WTC11 (cell line): ENCODE measurements at regions not wholly inside any gene's neighbourhood (a gene's known extent, or its start where the extent isn't known, plus 50 kb on each side); places are given as distances from the start of the nearest gene placed in this dataset.

ENCODE experiments used
- CTCF ChIP-seq: fragments of 200-600 bp; IDR thresholded peaks from 2 replicates; pipeline ENCODE4 v1.8.0; 2022; ENCODE audit warnings: antibody characterized with exemption
- ESRRA ChIP-seq: sonication (generic); formaldehyde crosslinking; IDR thresholded peaks from 2 replicates; pipeline ENCODE4 v1.8.1; 2022; ENCODE audit warnings: mild to moderate bottlenecking, missing genetic modification reagents, borderline replicate concordance
- NR3C1 ChIP-seq: sonication (generic); formaldehyde crosslinking; conservative IDR thresholded peaks from 2 replicates; pipeline ENCODE4 v1.8.1; 2023; ENCODE audit warnings: low read depth, mild to moderate bottlenecking, missing genetic modification reagents
- RELA ChIP-seq: sonication (generic); formaldehyde crosslinking; IDR thresholded peaks from 2 replicates; pipeline ENCODE4 v1.8.1; 2022; ENCODE audit warnings: missing genetic modification reagents, mild to moderate bottlenecking, borderline replicate concordance
- ZBTB21 ChIP-seq: sonication (generic); formaldehyde crosslinking; IDR thresholded peaks from 2 replicates; pipeline ENCODE4 v1.8.1; 2023; ENCODE audit warnings: mild to moderate bottlenecking, missing genetic modification reagents, borderline replicate concordance
- TF ChIP-seq, protein P1 (sequence below): sonication (generic); formaldehyde crosslinking; IDR thresholded peaks from 2 replicates; pipeline ENCODE4 v1.8.1; 2022; ENCODE audit warnings: mild to moderate bottlenecking, missing genetic modification reagents, moderate library complexity, borderline replicate concordance
- TF ChIP-seq, protein P2 (sequence below): sonication (generic); formaldehyde crosslinking; IDR thresholded peaks from 2 replicates; pipeline ENCODE4 v1.8.1; 2023; ENCODE audit warnings: mild to moderate bottlenecking, moderate library complexity, missing genetic modification reagents

GRCh38 chr4:177517862-177518261 is 75.6 kb upstream of the AGA start:
- TF ChIP-seq CTCF (no peak), ESRRA (CRISPR knock-in tag) (no peak), ZBTB21 (CRISPR knock-in tag) (no peak), NR3C1 (CRISPR knock-in tag) (no peak), RELA (CRISPR knock-in tag) (no peak)
- TF ChIP-seq, protein P1, sequence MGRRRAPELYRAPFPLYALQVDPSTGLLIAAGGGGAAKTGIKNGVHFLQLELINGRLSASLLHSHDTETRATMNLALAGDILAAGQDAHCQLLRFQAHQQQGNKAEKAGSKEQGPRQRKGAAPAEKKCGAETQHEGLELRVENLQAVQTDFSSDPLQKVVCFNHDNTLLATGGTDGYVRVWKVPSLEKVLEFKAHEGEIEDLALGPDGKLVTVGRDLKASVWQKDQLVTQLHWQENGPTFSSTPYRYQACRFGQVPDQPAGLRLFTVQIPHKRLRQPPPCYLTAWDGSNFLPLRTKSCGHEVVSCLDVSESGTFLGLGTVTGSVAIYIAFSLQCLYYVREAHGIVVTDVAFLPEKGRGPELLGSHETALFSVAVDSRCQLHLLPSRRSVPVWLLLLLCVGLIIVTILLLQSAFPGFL (CRISPR knock-in tag) = no peak
- TF ChIP-seq, protein P2, sequence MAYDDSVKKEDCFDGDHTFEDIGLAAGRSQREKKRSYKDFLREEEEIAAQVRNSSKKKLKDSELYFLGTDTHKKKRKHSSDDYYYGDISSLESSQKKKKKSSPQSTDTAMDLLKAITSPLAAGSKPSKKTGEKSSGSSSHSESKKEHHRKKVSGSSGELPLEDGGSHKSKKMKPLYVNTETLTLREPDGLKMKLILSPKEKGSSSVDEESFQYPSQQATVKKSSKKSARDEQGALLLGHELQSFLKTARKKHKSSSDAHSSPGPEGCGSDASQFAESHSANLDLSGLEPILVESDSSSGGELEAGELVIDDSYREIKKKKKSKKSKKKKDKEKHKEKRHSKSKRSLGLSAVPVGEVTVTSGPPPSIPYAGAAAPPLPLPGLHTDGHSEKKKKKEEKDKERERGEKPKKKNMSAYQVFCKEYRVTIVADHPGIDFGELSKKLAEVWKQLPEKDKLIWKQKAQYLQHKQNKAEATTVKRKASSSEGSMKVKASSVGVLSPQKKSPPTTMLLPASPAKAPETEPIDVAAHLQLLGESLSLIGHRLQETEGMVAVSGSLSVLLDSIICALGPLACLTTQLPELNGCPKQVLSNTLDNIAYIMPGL (CRISPR knock-in tag) = no peak
